DMS114 treated with DMSO at 0.1 percent for 48 hours (cell line): ENCODE measurements at regions not wholly inside any gene's neighbourhood (a gene's known extent, or its start where the extent isn't known, plus 50 kb on each side); places are given as distances from the start of the nearest gene placed in this dataset.
"Not testable (repeated sequence)": the region's sequence is repeated elsewhere in the genome, so short reads cannot be mapped to it uniquely, and the experiment has no call there.

Source experiments
- DNase-seq: peaks from one replicate; lab custom pipeline; 2025; ENCODE audit not compliant: unreplicated experiment; lab: John Stamatoyannopoulos, UW

GRCh38 chr18:1475867-1476266, 571.2 kb downstream of the ADCYAP1 start:
- no peak for DNase-seq

- no peak for DNase-seq
These were observed 575.6 kb downstream of the ADCYAP1 start for GRCh38 chr18:1480309-1480708.

- DNase-seq: no peak
These were observed 576.9 kb downstream of the ADCYAP1 start for GRCh38 chr18:1481577-1481976.

GRCh38 chr18:1483385-1483784, 578.7 kb downstream of the ADCYAP1 start:
- no peak for DNase-seq

- DNase-seq: no peak
These were observed 582.8 kb downstream of the ADCYAP1 start for GRCh38 chr18:1487457-1487856.

GRCh38 chr18:1488394-1488793, 583.7 kb downstream of the ADCYAP1 start:
- no peak for DNase-seq

GRCh38 chr18:1488957-1489356, 584.3 kb downstream of the ADCYAP1 start:
- DNase-seq: no peak

- DNase-seq: no peak
These were observed 590.7 kb downstream of the ADCYAP1 start for GRCh38 chr18:1495387-1495786.

GRCh38 chr18:1496096-1496495, 591.4 kb downstream of the ADCYAP1 start:
- no peak for DNase-seq

GRCh38 chr18:1498216-1498615, 593.5 kb downstream of the ADCYAP1 start:
- no peak for DNase-seq

- DNase-seq: no peak
These were observed 594.6 kb downstream of the ADCYAP1 start for GRCh38 chr18:1499265-1499664.

GRCh38 chr18:1503847-1504246, 599.2 kb downstream of the ADCYAP1 start:
- DNase-seq: no peak

GRCh38 chr18:1505856-1506255, 601.2 kb downstream of the ADCYAP1 start:
- no peak for DNase-seq

GRCh38 chr18:1510542-1511179, 606.0 kb downstream of the ADCYAP1 start:
- no peak for DNase-seq

- no peak for DNase-seq
These were observed 607.1 kb downstream of the ADCYAP1 start for GRCh38 chr18:1511619-1512311.

GRCh38 chr18:1513519-1513918, 608.8 kb downstream of the ADCYAP1 start:
- no peak for DNase-seq

- not testable (repeated sequence) for DNase-seq
These were observed 617.0 kb downstream of the ADCYAP1 start for GRCh38 chr18:1521588-1522248.

- peak; percentile 16 for DNase-seq
These were observed 617.6 kb downstream of the ADCYAP1 start for GRCh38 chr18:1522249-1522615.

GRCh38 chr18:1526991-1527390, 622.3 kb downstream of the ADCYAP1 start:
- no peak for DNase-seq

- no peak for DNase-seq
These were observed 623.1 kb downstream of the ADCYAP1 start for GRCh38 chr18:1527805-1528204.

- no peak for DNase-seq
These were observed 623.8 kb downstream of the ADCYAP1 start for GRCh38 chr18:1528447-1528846.

GRCh38 chr18:1528964-1529509, 624.4 kb downstream of the ADCYAP1 start:
- no peak for DNase-seq
